HepG2 (cell line): ENCODE measurements at regions not wholly inside any gene's neighbourhood (a gene's known extent, or its start where the extent isn't known, plus 50 kb on each side); places are given as distances from the start of the nearest gene placed in this dataset.

Experiments used
- ATAC-seq: fragments of 200-7000 bp; cut with Tn5 transposase; 3 replicates; pipeline ENCODE4 v1.9.1; 2020; ENCODE audit warnings: mild to moderate bottlenecking, moderate library complexity
- BruUV-seq: library from RNA; stranded (reverse); fragments of 400-500 nt; replicated peaks from 2 replicates; lab custom pipeline; 2021; lab: Mats Ljungman, UMichigan
- CTCF ChIA-PET: fragments of 300-600 bp; formaldehyde crosslinking; extraction: SDS; loops from one replicate; lab custom pipeline; 2021; ENCODE audit warnings: low total read pairs, inconsistent platforms, low intra/inter-chr PET ratio; lab: Yijun Ruan, JAX
- POLR2A ChIA-PET: fragments of 350-600 bp; sonication (Branson Sonifier 250); formaldehyde crosslinking; loops from one replicate; lab custom pipeline; 2020; ENCODE audit warnings: antibody characterized with exemption, inconsistent platforms; lab: Yijun Ruan, JAX
- DNase-seq: peaks from one replicate; pipeline ENCODE4 v3.0.0-alpha.2; 2015; ENCODE audit warnings: low spot score
- FAIRE-seq: peaks from 3 replicates; lab custom pipeline; 2011; peaks lifted over from hg19 to GRCh38; lab: Jason Lieb, UNC
- H2AFZ ChIP-seq: one replicate; pipeline ENCODE4 v1.6.1; 2011; ENCODE audit warnings: low read length, inconsistent platforms
- H3K27ac ChIP-seq: fragments of 300-600 bp; 3 replicates; pipeline ENCODE4 v1.8.0; 2011; ENCODE audit warnings: mixed run types, mild to moderate bottlenecking, mixed read lengths, low read length, inconsistent platforms; ENCODE audit not compliant: insufficient read depth; ENCODE audit errors: extremely low read length
- H3K27me3 ChIP-seq, 2 experiments: fragments of 200-600 bp in 1 of 2; 2 replicates in 1 of 2; 3 replicates in 1 of 2; pipeline versions ENCODE4 v1.6.0 to v1.8.0; 2011; ENCODE audit warnings: low read length in 2 of 2, mild to moderate bottlenecking in 2 of 2, moderate library complexity in 2 of 2, inconsistent platforms in 1 of 2; ENCODE audit not compliant: insufficient read depth in 2 of 2, control insufficient read depth in 1 of 2
- H3K36me3 ChIP-seq, 2 experiments: fragments of 200-600 bp in 1 of 2; replicated peaks in 1 of 2; 2 replicates in 1 of 2; 3 replicates in 1 of 2; pipeline versions ENCODE4 v1.5.1 to v1.8.0; 2011; ENCODE audit warnings: low read length in 2 of 2, inconsistent platforms in 1 of 2; ENCODE audit not compliant: insufficient read depth in 2 of 2, control insufficient read depth in 1 of 2
- H3K4me1 ChIP-seq: 2 replicates; pipeline ENCODE4 v1.5.1; 2012; ENCODE audit warnings: low read length, inconsistent platforms; ENCODE audit not compliant: insufficient read depth
- H3K4me2 ChIP-seq: 2 replicates; pipeline ENCODE4 v1.6.0; 2011; ENCODE audit warnings: low read depth, low read length, inconsistent platforms
- H3K4me3 ChIP-seq, 3 experiments: fragments of 200-600 bp in 1 of 3; sonication (generic), shearing (Covaris generic) in 1 of 3; replicated peaks in 1 of 3; 2 replicates each; pipeline ENCODE4 v1.5.1; 2011 to 2016; ENCODE audit warnings: low read length in 3 of 3, inconsistent platforms in 2 of 3, low read depth in 2 of 3, mild to moderate bottlenecking in 2 of 3, control low read depth in 1 of 3, mixed read lengths in 1 of 3; ENCODE audit not compliant: insufficient read depth in 1 of 3
- H3K79me2 ChIP-seq: one replicate; pipeline ENCODE4 v1.6.1; 2011; ENCODE audit warnings: low read length, inconsistent platforms; ENCODE audit not compliant: insufficient read depth
- H3K9ac ChIP-seq: 2 replicates; pipeline ENCODE4 v1.6.0; 2011; ENCODE audit warnings: mild to moderate bottlenecking, low read depth, low read length, inconsistent platforms; ENCODE audit not compliant: insufficient read depth
- H3K9me3 ChIP-seq: 2 replicates; pipeline ENCODE4 v1.5.1; 2012; ENCODE audit warnings: mild to moderate bottlenecking, low read length
- H4K20me1 ChIP-seq: 2 replicates; pipeline ENCODE4 v1.6.0; 2011; ENCODE audit warnings: inconsistent platforms, mild to moderate bottlenecking, low read length, moderate library complexity; ENCODE audit not compliant: insufficient read depth
- BHLHE40 ChIP-seq: IDR thresholded peaks from 2 replicates; pipeline ENCODE4 v1.6.1; 2011; ENCODE audit warnings: low read length, improper control_type of control experiment
- JUND ChIP-seq: sonication (generic); formaldehyde crosslinking; IDR thresholded peaks from 2 replicates; pipeline ENCODE4 v1.8.0; 2022; ENCODE audit warnings: mild to moderate bottlenecking, missing genetic modification reagents
- MAFF ChIP-seq: IDR thresholded peaks from 2 replicates; pipeline ENCODE4 v1.6.1; 2011; ENCODE audit warnings: low read depth, low read length, improper control_type of control experiment
- MAFK ChIP-seq, 2 experiments: IDR thresholded peaks in 1 of 2; conservative IDR thresholded peaks in 1 of 2; 2 replicates each; pipeline ENCODE4 v1.6.1; 2011; ENCODE audit warnings: improper control_type of control experiment in 2 of 2, low read length in 2 of 2
- MAX ChIP-seq: IDR thresholded peaks from 2 replicates; pipeline ENCODE4 v1.6.1; 2012; ENCODE audit warnings: inconsistent platforms
- ZC3H13 ChIP-seq: sonication (generic); formaldehyde crosslinking; IDR thresholded peaks from 2 replicates; pipeline ENCODE4 v1.8.1; 2023; ENCODE audit warnings: mild to moderate bottlenecking, missing genetic modification reagents, moderate library complexity
- ZFX ChIP-seq: sonication (generic); formaldehyde crosslinking; IDR thresholded peaks from 2 replicates; pipeline ENCODE4 v1.4.0; 2020; ENCODE audit warnings: mild to moderate bottlenecking, low read depth, missing genetic modification reagents, moderate library complexity
- ZNF430 ChIP-seq: sonication (generic); formaldehyde crosslinking; IDR thresholded peaks from 2 replicates; pipeline ENCODE4 v1.9.0; 2021; ENCODE audit warnings: mild to moderate bottlenecking, missing genetic modification reagents
- ZNF564 ChIP-seq: sonication (generic); formaldehyde crosslinking; IDR thresholded peaks from 2 replicates; pipeline ENCODE4 v1.8.1; 2023; ENCODE audit warnings: mild to moderate bottlenecking, missing genetic modification reagents
- ZNF574 ChIP-seq: sonication (generic); formaldehyde crosslinking; IDR thresholded peaks from 2 replicates; pipeline ENCODE4 v1.4.0; 2020; ENCODE audit warnings: missing genetic modification reagents
- ZNF773 ChIP-seq: sonication (generic); formaldehyde crosslinking; IDR thresholded peaks from 2 replicates; pipeline ENCODE4 v1.4.0; 2020; ENCODE audit warnings: missing genetic modification reagents, borderline replicate concordance
- ZSCAN31 ChIP-seq: sonication (generic); formaldehyde crosslinking; IDR thresholded peaks from 2 replicates; pipeline ENCODE4 v1.5.0; 2020; ENCODE audit warnings: low read depth, mild to moderate bottlenecking, missing genetic modification reagents
- WGBS: methylation state at CpG from one replicate; pipeline ENCODE4 v1.1.6; 2017; ENCODE audit warnings: low lambda C conversion rate; 5-methylcytosine and 5-hydroxymethylcytosine counted together
- in situ Hi-C: cut with HindIII; loops from 2 replicates; pipeline ENCODE4 v1.10.0; 2017; ENCODE audit warnings: low pct_unique_long_range_greater_than_20kb; ENCODE audit not compliant: extremely low pct_ligation_motif_present
- intact Hi-C: fragments of 100-400 bp; cut with micrococcal nuclease; formaldehyde crosslinking; loops from one replicate; pipeline ENCODE4 v1.10.0; 2022; ENCODE audit not compliant: unreplicated experiment

DNA sequence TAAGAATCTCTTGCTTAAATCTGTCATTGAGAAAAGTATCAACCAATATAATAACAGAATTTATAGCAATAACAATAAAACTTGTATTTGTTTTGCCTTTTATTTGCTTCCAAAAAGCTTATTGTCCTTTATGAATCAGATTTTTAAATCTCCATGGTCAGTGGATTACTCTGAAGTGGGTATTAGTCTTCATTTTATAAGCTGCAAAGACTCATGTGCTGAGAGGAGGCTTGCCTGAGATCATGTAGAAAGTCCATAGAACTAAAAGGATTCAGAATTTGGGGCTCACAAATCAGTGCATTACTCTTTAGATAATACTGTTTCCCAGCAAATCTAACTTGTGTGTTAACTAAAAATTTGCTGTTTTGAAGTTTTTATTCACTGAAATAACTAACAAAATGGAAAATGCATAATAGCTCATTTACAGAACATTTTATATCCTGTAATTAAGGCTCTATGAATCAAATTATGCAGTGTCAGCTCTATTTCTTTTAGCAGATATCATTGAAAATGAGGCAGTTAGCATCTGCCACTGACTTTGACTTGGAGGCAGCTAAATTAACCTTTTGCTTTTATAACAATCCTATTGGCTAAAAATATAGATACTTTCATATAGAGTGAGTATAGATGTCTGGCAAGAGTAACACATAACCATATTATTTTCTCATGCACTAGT lies 781.1 kb upstream of the CITED2 start:
- Histone ChIP-seq H3K9ac (no peak overlapping the region), H3K4me2 (no peak overlapping the region), H3K9me3 (peaks cover 72% of the 10 kb centered on the region), H3K27me3 (no peaks in the 10 kb centered on the region)
- no peak for DNase-seq
- TF ChIP-seq MAX: no peak
- TF ChIP-seq ZSCAN31 (CRISPR knock-in tag): no peak
- peak; percentile 96 for TF ChIP-seq MAFF
- no peak for TF ChIP-seq ZC3H13 (CRISPR knock-in tag)
- TF ChIP-seq ZFX (CRISPR knock-in tag): no peak
- TF ChIP-seq ZNF564 (CRISPR knock-in tag): no peak
- TF ChIP-seq MAFK (conservative IDR thresholded peaks at IDR 0.05 in 1 of 2, IDR thresholded peaks at IDR 0.05 in 1 of 2; ENCODE audit: low read length in 2 of 2): peak; percentile 94 to 97
- no peak for TF ChIP-seq BHLHE40
- no peak for TF ChIP-seq ZNF773 (CRISPR knock-in tag)
- TF ChIP-seq ZNF430 (CRISPR knock-in tag): no peak
- TF ChIP-seq, all 625 proteins: peak for 2
- FAIRE-seq (no peak), ATAC-seq (no peak)
- H4K20me1 ChIP-seq: no peaks in the 10 kb centered on the region
- in situ Hi-C loops: no loop called here
- no peak overlapping the region for H3K4me3 ChIP-seq
- intact Hi-C loops: no loop called here
- BruUV-seq: no TSS peak
- POLR2A ChIA-PET: no interaction called here
- no peak overlapping the region for H2AFZ ChIP-seq
- no peak overlapping the region for H3K27ac ChIP-seq
- CTCF ChIA-PET: no interaction called here
- no peaks in the 10 kb centered on the region for H3K4me1 ChIP-seq
- H3K79me2 ChIP-seq: no peaks in the 10 kb centered on the region
- H3K36me3 ChIP-seq: no peaks in the 10 kb centered on the region

DNA sequence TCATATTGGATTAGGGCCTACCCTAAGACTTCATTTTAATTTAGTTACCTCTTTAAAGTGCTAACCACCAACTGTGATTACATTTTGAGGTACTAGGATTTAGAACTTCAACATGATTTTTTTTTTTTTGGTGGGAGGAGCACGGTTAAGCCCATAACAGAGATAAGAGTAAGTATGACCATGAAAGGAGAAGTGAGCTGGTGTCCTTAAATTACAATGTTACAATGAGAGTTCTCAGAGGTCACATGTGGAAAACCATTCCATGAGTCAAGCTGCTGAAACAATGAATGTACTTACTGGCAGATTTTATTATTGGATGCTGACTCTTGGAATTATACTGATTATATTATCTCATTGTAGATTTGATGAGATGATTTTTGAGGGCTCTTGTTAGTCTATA lies 779.3 kb upstream of the CITED2 start:
- H3K79me2 ChIP-seq: no peaks in the 10 kb centered on the region

More for the DNA sequence above, 779.3 kb upstream of the CITED2 start:
- H3K4me1 ChIP-seq: no peaks in the 10 kb centered on the region
- intact Hi-C loops: no loop called here
- H3K4me2 ChIP-seq: no peak overlapping the region
- H3K4me3 ChIP-seq: no peak overlapping the region
- ATAC-seq: no peak
- CTCF ChIA-PET: no interaction called here
- FAIRE-seq: no peak
- H4K20me1 ChIP-seq: no peaks in the 10 kb centered on the region
- H2AFZ ChIP-seq: no peak overlapping the region
- no TSS peak for BruUV-seq
- TF ChIP-seq ZNF574 (CRISPR knock-in tag) (no peak), JUND (no peak)
- 0% methylated on average over 1 of the region's 1 CpG for WGBS
- POLR2A ChIA-PET: no interaction called here
- no peak overlapping the region for H3K27ac ChIP-seq
- in situ Hi-C loops: no loop called here
- no peak for DNase-seq
- no peaks in the 10 kb centered on the region for H3K36me3 ChIP-seq
- H3K9me3 ChIP-seq: peaks cover 61% of the 10 kb centered on the region
- H3K27me3 ChIP-seq: no peaks in the 10 kb centered on the region
- no peak overlapping the region for H3K9ac ChIP-seq
